ENCODE measurements at regions not wholly inside any gene's neighbourhood (a gene's known extent, or its start where the extent isn't known, plus 50 kb on each side); places are given as distances from the start of the nearest gene placed in this dataset.

DNA sequence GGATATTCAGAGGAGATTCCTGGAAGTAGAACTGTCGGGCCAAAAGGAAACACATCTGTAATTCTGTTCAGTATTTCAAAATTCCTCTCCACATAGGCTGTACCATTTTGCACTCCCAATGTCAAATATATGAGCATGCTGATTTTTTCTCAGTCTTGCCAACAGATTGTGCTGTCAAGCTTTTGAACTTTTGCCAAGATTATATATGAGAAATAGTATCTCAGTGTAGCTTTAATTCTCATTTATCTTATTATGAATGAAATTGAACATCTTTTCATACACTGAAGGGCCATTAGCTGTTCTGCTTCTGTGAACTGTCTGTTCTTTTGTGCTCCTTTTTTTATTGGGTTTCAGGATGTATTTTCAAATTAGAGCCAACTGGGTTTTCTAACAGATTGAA is 907.1 kb downstream of the MAT2B start:
- H3K4me2 ChIP-seq (ENCODE audit: low read depth, low read length) = no peak overlapping the region
- BruUV-seq (replicated peaks) = no TSS peak
- no peaks in the 10 kb centered on the region for H4K20me1 ChIP-seq (ENCODE audit: insufficient read depth, low read length)
- ChIA-PET CTCF (ENCODE audit: low intra/inter-chr PET ratio, low total read pairs) (no interaction called here), POLR2A (no interaction called here)
- no peaks in the 10 kb centered on the region; a peak in 1 of 5 replicates for H3K27me3 ChIP-seq (ENCODE audit: control insufficient read depth in 1 of 2, insufficient read depth in 2 of 2, low read length in 2 of 2)
- no peak overlapping the region for H3K27ac ChIP-seq (ENCODE audit: extremely low read length, insufficient read depth, low read length)
- no peaks in the 10 kb centered on the region for H3K4me1 ChIP-seq (ENCODE audit: insufficient read depth, low read length)
- H2AFZ ChIP-seq (ENCODE audit: low read length) = no peak overlapping the region
- DNase-seq (ENCODE audit: low spot score) (no peak), FAIRE-seq (no peak), ATAC-seq (no peak)
- no peaks in the 10 kb centered on the region for H3K79me2 ChIP-seq (ENCODE audit: insufficient read depth, low read length)
- no peak overlapping the region for H3K4me3 ChIP-seq (replicated peaks in 1 of 3; ENCODE audit: insufficient read depth in 1 of 3, low read depth in 2 of 3, low read length in 3 of 3)
- in situ Hi-C loops (cut with HindIII; ENCODE audit: extremely low pct_ligation_motif_present, low pct_unique_long_range_greater_than_20kb) (no loop called here), intact Hi-C loops (cut with micrococcal nuclease; ENCODE audit: unreplicated experiment) (no loop called here)
- H3K36me3 ChIP-seq (replicated peaks in 1 of 2; ENCODE audit: control insufficient read depth in 1 of 2, insufficient read depth in 2 of 2, low read length in 2 of 2) = no peaks in the 10 kb centered on the region
- H3K9me3 ChIP-seq (ENCODE audit: low read length) = peaks cover 43% of the 10 kb centered on the region
- H3K9ac ChIP-seq (ENCODE audit: insufficient read depth, low read depth, low read length) = no peak overlapping the region
- TF ChIP-seq, protein P1, sequence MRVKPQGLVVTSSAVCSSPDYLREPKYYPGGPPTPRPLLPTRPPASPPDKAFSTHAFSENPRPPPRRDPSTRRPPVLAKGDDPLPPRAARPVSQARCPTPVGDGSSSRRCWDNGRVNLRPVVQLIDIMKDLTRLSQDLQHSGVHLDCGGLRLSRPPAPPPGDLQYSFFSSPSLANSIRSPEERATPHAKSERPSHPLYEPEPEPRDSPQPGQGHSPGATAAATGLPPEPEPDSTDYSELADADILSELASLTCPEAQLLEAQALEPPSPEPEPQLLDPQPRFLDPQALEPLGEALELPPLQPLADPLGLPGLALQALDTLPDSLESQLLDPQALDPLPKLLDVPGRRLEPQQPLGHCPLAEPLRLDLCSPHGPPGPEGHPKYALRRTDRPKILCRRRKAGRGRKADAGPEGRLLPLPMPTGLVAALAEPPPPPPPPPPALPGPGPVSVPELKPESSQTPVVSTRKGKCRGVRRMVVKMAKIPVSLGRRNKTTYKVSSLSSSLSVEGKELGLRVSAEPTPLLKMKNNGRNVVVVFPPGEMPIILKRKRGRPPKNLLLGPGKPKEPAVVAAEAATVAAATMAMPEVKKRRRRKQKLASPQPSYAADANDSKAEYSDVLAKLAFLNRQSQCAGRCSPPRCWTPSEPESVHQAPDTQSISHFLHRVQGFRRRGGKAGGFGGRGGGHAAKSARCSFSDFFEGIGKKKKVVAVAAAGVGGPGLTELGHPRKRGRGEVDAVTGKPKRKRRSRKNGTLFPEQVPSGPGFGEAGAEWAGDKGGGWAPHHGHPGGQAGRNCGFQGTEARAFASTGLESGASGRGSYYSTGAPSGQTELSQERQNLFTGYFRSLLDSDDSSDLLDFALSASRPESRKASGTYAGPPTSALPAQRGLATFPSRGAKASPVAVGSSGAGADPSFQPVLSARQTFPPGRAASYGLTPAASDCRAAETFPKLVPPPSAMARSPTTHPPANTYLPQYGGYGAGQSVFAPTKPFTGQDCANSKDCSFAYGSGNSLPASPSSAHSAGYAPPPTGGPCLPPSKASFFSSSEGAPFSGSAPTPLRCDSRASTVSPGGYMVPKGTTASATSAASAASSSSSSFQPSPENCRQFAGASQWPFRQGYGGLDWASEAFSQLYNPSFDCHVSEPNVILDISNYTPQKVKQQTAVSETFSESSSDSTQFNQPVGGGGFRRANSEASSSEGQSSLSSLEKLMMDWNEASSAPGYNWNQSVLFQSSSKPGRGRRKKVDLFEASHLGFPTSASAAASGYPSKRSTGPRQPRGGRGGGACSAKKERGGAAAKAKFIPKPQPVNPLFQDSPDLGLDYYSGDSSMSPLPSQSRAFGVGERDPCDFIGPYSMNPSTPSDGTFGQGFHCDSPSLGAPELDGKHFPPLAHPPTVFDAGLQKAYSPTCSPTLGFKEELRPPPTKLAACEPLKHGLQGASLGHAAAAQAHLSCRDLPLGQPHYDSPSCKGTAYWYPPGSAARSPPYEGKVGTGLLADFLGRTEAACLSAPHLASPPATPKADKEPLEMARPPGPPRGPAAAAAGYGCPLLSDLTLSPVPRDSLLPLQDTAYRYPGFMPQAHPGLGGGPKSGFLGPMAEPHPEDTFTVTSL (CRISPR knock-in tag; IDR thresholded peaks at IDR 0.05; ENCODE audit: borderline replicate concordance) = no peak
- TF ChIP-seq ZNF530 (CRISPR knock-in tag; IDR thresholded peaks at IDR 0.05; ENCODE audit: low read depth) (no peak), ONECUT2 (CRISPR knock-in tag; IDR thresholded peaks at IDR 0.05) (no peak), ZNF652 (CRISPR knock-in tag; IDR thresholded peaks at IDR 0.05; ENCODE audit: borderline replicate concordance, low read depth) (no peak), ZNF83 (CRISPR knock-in tag; IDR thresholded peaks at IDR 0.05; ENCODE audit: borderline replicate concordance) (no peak), ZNF850 (CRISPR knock-in tag; conservative IDR thresholded peaks at IDR 0.05) (no peak)
- TF ChIP-seq, protein P2, sequence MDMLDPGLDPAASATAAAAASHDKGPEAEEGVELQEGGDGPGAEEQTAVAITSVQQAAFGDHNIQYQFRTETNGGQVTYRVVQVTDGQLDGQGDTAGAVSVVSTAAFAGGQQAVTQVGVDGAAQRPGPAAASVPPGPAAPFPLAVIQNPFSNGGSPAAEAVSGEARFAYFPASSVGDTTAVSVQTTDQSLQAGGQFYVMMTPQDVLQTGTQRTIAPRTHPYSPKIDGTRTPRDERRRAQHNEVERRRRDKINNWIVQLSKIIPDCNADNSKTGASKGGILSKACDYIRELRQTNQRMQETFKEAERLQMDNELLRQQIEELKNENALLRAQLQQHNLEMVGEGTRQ (IDR thresholded peaks at IDR 0.05; ENCODE audit: low read depth, low read length) = no peak
- TF ChIP-seq, protein P2 (CRISPR knock-in tag; IDR thresholded peaks at IDR 0.05; ENCODE audit: borderline replicate concordance) = no peak
- TF ChIP-seq, protein P3, sequence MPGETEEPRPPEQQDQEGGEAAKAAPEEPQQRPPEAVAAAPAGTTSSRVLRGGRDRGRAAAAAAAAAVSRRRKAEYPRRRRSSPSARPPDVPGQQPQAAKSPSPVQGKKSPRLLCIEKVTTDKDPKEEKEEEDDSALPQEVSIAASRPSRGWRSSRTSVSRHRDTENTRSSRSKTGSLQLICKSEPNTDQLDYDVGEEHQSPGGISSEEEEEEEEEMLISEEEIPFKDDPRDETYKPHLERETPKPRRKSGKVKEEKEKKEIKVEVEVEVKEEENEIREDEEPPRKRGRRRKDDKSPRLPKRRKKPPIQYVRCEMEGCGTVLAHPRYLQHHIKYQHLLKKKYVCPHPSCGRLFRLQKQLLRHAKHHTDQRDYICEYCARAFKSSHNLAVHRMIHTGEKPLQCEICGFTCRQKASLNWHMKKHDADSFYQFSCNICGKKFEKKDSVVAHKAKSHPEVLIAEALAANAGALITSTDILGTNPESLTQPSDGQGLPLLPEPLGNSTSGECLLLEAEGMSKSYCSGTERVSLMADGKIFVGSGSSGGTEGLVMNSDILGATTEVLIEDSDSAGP (CRISPR knock-in tag; IDR thresholded peaks at IDR 0.05; ENCODE audit: borderline replicate concordance) = no peak
- TF ChIP-seq, protein P4, sequence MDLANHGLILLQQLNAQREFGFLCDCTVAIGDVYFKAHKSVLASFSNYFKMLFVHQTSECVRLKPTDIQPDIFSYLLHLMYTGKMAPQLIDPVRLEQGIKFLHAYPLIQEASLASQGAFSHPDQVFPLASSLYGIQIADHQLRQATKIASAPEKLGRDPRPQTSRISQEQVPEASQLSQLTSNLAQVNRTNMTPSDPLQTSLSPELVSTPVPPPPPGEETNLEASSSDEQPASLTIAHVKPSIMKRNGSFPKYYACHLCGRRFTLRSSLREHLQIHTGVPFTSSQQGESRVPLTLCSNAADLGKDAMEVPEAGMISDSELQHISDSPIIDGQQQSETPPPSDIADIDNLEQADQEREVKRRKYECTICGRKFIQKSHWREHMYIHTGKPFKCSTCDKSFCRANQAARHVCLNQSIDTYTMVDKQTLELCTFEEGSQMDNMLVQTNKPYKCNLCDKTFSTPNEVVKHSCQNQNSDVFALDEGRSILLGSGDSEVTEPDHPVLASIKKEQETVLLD (CRISPR knock-in tag; IDR thresholded peaks at IDR 0.05; ENCODE audit: low read depth) = no peak
- 10% methylated on average over 1 of the region's 1 CpG for WGBS (ENCODE audit: low lambda C conversion rate)
